T-helper 9 cell (primary cell): ENCODE measurements at regions not wholly inside any gene's neighbourhood (a gene's known extent, or its start where the extent isn't known, plus 50 kb on each side); places are given as distances from the start of the nearest gene placed in this dataset.
A peak's percentile ranks its signal among the peaks of the same experiment; 100 is the strongest.

Experiments
- DNase-seq: peaks from one replicate; pipeline ENCODE4 v3.0.0-alpha.2; 2020

DNA sequence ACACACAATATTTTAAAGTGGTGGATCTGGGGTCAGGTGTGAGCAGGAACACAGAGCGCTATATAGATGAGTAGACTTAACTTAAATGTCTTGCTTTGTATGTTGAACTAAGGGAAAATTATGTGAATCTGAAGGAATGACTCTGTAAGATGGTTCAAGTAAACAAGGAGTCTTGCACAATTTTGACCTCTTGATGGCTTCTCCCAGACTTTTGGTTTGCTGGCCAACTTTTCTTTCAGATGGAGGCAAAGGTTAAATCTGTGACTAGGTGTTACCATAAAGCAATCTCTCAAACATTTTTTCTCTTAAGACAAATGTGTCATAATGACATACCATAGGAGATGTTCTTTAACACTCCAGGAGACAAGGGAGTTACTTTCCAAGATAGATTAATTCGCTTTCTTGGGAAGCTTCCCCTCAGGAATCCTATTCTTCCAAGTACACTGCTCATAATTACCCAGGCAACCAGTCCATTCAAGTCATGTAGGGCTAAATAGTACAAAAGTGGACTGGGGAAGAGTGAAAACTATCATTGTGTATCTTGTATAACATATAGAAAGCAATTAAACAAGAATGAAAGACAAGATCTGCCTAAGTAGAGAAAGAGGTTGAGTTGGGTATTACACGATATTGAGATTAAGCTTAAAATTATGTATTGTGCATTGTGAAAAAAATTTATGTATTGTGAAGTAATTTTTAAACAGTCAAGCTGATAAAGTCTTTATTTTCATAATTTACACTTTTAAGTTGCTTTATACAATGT, 60.3 kb upstream of the SLC27A6 start:
- no peak for DNase-seq

DNA sequence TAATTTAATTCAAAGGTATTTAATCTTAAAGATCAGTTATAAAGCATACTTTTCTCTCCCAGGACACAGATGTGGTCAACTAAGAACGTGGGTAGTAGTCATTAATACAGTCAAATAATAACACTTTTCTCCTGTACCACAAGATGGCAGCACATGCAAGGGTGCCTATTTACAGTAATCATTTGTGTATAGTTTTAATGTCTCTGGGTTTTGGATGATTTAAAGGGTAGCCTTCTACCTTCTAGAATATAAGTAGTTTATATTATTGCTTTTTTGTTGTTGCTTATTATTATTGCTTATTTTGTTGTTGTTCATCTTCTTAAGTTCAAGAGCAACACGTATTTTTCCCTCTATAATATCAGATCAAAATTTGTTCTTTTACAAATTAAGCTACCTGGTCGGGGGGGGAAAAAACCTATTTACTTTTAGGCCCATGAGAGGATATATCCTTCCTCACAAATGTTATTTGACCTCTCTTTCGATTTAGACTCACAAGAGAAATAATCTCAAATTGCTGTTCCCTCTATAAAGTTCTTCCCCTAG, 59.6 kb upstream of the SLC27A6 start:
- DNase-seq, result peak; percentile 13

DNA sequence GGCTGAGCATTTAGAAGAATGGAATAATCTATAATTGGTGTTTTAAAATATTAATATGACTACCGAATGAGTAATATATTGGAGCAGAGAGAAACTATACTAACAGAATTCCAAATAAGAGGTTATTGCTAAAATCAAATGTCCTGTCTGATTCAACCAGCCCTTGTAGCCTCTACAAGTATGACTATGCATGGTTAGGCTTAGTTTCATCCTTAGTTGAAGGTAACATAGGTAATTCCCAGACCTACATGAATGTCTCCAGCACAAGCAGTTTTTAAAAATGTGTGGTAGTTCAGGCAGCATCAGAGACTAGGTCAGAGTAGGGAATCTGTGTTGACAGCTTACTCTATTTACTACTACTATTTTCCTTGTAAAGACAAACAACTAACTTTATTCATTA, 51.7 kb upstream of the SLC27A6 start:
- DNase-seq, result no peak
